GM19372 (cell line): ENCODE measurements at regions not wholly inside any gene's neighbourhood (a gene's known extent, or its start where the extent isn't known, plus 50 kb on each side); places are given as distances from the start of the nearest gene placed in this dataset.
A peak's percentile ranks its signal among the peaks of the same experiment; 100 is the strongest.
"Not testable (repeated sequence)": the region's sequence is repeated elsewhere in the genome, so short reads cannot be mapped to it uniquely, and the experiment has no call there.

Experiments used
- ATAC-seq: cut with Tn5 transposase; IDR thresholded peaks from one replicate; pipeline ENCODE4 v1.9.1; 2021; ENCODE audit warnings: mild to moderate bottlenecking, low read depth, moderate library complexity; ENCODE audit not compliant: unreplicated experiment

DNA sequence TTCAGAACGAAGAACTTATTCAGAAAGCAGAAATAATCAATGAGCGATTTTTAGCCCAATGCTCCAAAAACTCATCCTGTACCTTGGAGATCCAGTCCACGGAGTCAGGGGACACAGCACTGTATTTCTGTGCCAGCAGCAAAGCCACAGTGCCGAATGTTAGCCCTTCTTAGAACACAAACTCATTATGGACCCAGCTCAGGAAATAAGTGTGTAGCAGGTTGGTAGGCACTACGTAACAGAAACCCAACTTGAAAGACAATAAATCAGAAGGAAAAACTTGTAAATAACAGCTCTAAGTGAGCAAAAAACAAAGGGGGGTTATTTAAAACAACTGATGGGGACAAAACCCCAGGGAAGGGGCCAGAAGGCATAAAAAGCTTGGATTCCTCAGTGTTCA is 112.0 kb upstream of the PRSS1 start:
- no peak for ATAC-seq

GRCh38 chr7:142636751-142637150 is 112.5 kb upstream of the PRSS1 start:
- ATAC-seq = no peak

- not testable (repeated sequence) for ATAC-seq
Observed at GRCh38 chr7:142636107-142636506, 113.2 kb upstream of the PRSS1 start.

- ATAC-seq = peak; percentile 95
Observed at GRCh38 chr7:142632271-142633134, 116.8 kb upstream of the PRSS1 start.

- ATAC-seq = no peak
Observed at GRCh38 chr7:142629588-142630260, 119.5 kb upstream of the PRSS1 start.

DNA sequence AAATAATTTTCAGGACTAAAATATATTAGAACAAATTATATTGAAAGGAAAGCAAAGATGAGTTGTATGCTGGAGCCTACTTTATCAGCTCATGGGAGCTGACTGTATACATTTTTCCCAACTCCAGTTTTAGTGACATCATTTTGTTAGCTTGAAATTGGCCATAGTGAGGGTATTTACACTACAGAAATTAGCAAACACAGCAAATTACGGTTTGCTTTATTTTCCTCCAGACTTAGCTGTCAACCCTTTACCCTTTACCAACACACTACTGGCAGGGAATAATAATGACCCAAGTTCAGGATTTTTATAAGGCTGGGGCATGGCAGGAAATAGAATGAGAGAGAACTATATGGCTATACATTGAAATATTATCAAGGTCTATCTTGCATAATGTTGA is 120.3 kb upstream of the PRSS1 start:
- ATAC-seq = no peak

GRCh38 chr7:142627223-142627622 is 122.0 kb upstream of the PRSS1 start:
- ATAC-seq = not testable (repeated sequence)

- peak; percentile 80 for ATAC-seq
Observed at GRCh38 chr7:142626420-142627035, 122.7 kb upstream of the PRSS1 start.

DNA sequence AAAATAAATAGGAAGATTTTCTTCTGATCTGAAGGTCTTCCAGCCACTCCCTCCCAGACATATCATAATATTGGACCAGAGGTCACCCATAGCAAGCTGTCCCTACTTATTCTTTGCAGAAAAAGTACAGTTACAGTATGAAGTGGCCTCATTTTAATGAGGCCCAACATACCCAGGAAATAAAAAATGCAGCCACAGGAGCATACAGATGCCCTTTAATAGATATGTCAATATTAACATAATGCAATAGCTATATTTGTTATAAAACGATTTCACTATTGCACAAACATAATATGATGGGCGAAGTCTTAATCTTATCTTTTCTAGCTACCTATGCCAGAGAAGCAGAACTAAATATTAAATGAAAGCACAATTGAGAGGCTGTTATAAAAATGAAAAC is 124.1 kb upstream of the PRSS1 start:
- ATAC-seq = not testable (repeated sequence)

- ATAC-seq = no peak
Observed at GRCh38 chr7:142620402-142620801, 128.9 kb upstream of the PRSS1 start.

GRCh38 chr7:142618655-142619351 is 130.5 kb upstream of the PRSS1 start:
- no peak for ATAC-seq

DNA sequence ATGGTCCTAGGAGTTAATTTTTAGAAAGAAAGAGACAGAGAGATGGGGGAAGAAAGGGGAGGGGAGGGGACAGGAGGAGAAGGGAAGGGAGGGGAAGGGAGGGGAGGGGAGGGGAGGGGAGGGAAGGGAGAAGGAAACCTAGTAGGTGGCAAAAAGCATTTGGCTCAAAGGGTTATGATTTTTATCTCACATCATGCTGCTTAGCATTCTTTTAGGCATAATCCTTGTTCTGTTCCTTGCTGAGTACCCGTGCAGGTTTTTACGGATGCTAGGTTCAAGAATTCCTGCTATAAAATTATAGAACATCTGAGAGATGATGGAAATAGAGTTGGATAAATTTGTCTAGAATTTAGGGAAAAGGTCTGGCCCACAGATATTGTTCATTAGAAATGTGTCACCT is 132.4 kb upstream of the PRSS1 start:
- no peak for ATAC-seq

GRCh38 chr7:142616121-142616643 is 133.1 kb upstream of the PRSS1 start:
- no peak for ATAC-seq

- ATAC-seq = no peak
Observed at GRCh38 chr7:142615508-142615907, 133.8 kb upstream of the PRSS1 start.

GRCh38 chr7:142614116-142614515 is 135.2 kb upstream of the PRSS1 start:
- no peak for ATAC-seq

GRCh38 chr7:142612237-142612881 is 136.9 kb upstream of the PRSS1 start:
- ATAC-seq = no peak

DNA sequence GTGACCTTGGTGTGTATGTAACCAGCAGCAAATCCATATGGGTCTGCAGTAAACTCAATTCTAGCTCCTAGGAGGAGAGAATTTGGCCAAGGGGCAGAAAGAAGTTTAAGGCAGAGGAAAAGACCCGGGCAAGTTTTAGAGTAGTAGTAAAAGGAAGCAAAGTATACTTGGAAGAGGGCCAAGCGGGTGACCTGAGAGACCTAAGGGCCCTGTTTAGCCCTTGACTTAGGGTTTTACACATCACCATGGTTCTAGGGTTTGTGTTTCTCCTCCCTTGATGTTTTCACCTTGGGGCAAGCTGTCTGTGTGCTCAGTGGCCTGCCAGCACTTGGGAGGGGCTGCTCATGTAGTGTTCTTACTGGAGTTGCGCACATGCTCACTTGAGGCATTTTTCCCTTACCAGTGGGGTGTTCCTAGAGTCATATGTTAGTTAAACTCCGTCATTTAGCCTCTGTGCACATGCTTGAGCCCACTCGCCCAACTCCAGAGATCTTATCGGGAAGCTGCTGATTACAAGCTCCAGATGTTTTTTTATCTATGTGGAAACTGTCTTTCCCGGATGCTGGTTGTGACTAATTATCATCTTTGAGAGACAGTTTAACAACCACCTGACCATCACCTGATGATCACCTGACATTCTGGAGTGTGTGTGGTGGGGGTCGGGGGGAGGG is 137.6 kb upstream of the PRSS1 start:
- ATAC-seq = no peak

- ATAC-seq = no peak
Observed at GRCh38 chr7:142608630-142609428, 140.4 kb upstream of the PRSS1 start.

DNA sequence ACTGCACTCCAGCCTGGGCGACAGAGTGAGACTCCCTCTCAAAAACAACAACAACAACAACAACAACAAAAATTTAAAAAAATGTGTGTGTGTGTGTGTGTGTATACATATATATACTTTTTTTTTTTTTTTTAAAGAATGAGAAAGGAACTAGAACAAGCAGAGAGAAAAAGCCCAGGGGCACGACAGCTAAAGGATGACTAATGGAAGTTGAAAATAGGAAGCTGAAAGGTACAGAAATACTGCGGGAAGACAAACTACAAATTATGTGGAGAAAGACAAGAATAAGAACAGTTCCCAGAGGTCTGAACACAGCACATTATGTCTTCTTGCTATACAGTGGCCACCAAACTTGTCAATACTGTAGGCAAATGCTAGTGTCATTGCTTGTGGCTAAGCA is 141.9 kb upstream of the PRSS1 start:
- ATAC-seq = no peak
